ENCODE measurements at regions not wholly inside any gene's neighbourhood (a gene's known extent, or its start where the extent isn't known, plus 50 kb on each side); places are given as distances from the start of the nearest gene placed in this dataset.

DNA sequence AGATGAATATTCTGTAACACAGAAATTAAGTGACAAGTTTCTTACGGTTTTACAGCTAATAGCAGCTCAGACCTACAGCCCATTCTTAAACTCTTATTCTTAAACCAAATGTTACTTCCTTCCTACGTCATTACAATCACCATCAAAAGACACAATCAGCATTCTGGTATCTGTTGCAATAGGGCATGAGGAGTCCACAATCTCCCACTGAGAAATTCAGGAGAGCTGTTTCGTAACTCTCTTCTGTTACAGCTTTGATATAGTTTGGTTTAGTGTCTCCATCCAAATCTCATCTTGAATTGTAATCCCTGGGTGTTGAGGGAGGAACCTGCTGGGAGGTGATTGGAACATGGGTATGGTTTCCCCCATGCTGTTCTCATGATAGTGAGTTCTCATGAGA is 163.4 kb downstream of the GAS1 start:
- TF ChIP-seq, protein P1, sequence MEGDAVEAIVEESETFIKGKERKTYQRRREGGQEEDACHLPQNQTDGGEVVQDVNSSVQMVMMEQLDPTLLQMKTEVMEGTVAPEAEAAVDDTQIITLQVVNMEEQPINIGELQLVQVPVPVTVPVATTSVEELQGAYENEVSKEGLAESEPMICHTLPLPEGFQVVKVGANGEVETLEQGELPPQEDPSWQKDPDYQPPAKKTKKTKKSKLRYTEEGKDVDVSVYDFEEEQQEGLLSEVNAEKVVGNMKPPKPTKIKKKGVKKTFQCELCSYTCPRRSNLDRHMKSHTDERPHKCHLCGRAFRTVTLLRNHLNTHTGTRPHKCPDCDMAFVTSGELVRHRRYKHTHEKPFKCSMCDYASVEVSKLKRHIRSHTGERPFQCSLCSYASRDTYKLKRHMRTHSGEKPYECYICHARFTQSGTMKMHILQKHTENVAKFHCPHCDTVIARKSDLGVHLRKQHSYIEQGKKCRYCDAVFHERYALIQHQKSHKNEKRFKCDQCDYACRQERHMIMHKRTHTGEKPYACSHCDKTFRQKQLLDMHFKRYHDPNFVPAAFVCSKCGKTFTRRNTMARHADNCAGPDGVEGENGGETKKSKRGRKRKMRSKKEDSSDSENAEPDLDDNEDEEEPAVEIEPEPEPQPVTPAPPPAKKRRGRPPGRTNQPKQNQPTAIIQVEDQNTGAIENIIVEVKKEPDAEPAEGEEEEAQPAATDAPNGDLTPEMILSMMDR (conservative IDR thresholded peaks at IDR 0.05; ENCODE audit: low read length): no peak
- TF ChIP-seq EZH2phosphoT487 (IDR thresholded peaks at IDR 0.05; ENCODE audit: borderline replicate concordance): no peak

Measured in Loucy (cell line).